IPS-20b (cell line): ENCODE measurements at regions not wholly inside any gene's neighbourhood (a gene's known extent, or its start where the extent isn't known, plus 50 kb on each side); places are given as distances from the start of the nearest gene placed in this dataset.

ENCODE experiments used
- H3K27ac ChIP-seq: one replicate; pipeline ENCODE4 v1.5.1; 2013; ENCODE audit warnings: low read length
- H3K27me3 ChIP-seq: 2 replicates; pipeline ENCODE4 v1.6.1; 2013; ENCODE audit warnings: mild to moderate bottlenecking, low read length, inconsistent platforms; ENCODE audit not compliant: insufficient read depth
- H3K36me3 ChIP-seq: 2 replicates; pipeline ENCODE4 v1.6.1; 2013; ENCODE audit warnings: low read depth, mild to moderate bottlenecking, inconsistent platforms, low read length, moderate library complexity; ENCODE audit not compliant: insufficient read depth
- H3K4me1 ChIP-seq: 2 replicates; pipeline ENCODE4 v1.6.1; 2013; ENCODE audit warnings: mild to moderate bottlenecking, control low read depth, inconsistent platforms, low read length, moderate library complexity; ENCODE audit not compliant: insufficient read depth
- H3K4me3 ChIP-seq: 2 replicates; pipeline ENCODE4 v1.5.1; 2013; ENCODE audit warnings: mild to moderate bottlenecking, low read length, inconsistent platforms
- H3K9ac ChIP-seq: 2 replicates; pipeline ENCODE4 v1.6.1; 2013; ENCODE audit warnings: low read depth, mild to moderate bottlenecking, inconsistent platforms, low read length, moderate library complexity
- H3K9me3 ChIP-seq: 2 replicates; pipeline ENCODE4 v1.6.1; 2013; ENCODE audit warnings: mild to moderate bottlenecking, low read depth, low read length, inconsistent platforms; ENCODE audit not compliant: insufficient read depth

DNA sequence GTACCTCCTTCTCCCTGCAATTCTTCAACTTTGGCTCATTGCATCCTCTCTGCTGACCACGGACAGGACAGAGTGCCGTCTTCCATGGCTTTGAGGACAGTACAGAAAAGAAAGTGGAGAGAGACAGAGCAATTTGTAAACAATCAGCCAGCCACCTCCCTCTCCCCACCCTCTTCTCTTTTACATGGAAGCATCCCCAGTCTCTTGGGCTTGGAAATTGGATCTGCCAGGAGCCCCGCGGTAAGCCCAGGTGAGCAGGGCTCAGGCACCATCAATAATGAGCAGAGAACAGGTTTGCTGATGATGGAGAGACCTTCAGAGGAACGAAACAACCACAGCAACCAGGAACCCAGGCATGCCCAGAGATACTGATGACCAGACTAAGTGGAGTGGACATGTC, 194.9 kb upstream of the TNRC6C start:
- Histone ChIP-seq H3K9ac (no peak overlapping the region), H3K27me3 (0 out of 2 replicates have a peak, but pooled peaks cover 7% of the 10 kb centered on the region), H3K4me1 (peaks cover 15% of the 10 kb centered on the region; the same call in 1 of the 2 replicates), H3K27ac (no peak overlapping the region), H3K36me3 (no peaks in the 10 kb centered on the region), H3K9me3 (no peaks in the 10 kb centered on the region), H3K4me3 (no peak overlapping the region)

- no peaks in the 10 kb centered on the region for H3K36me3 ChIP-seq
- peaks cover 18% of the 10 kb centered on the region; the same call in 1 of the 2 replicates for H3K27me3 ChIP-seq
- H3K27ac ChIP-seq: no peak overlapping the region
- H3K9me3 ChIP-seq: no peaks in the 10 kb centered on the region
- no peak overlapping the region for H3K4me3 ChIP-seq
- no peak overlapping the region for H3K9ac ChIP-seq
- H3K4me1 ChIP-seq: peaks cover 15% of the 10 kb centered on the region; the same call in 1 of the 2 replicates
Measured at GRCh38 chr17:77765292-77765691, 193.2 kb upstream of the TNRC6C start.

- Histone ChIP-seq H3K9me3 (no peaks in the 10 kb centered on the region), H3K4me1 (peaks cover 15% of the 10 kb centered on the region), H3K36me3 (no peaks in the 10 kb centered on the region), H3K27ac (no peak overlapping the region), H3K27me3 (peaks cover 24% of the 10 kb centered on the region; the same call in 1 of the 2 replicates), H3K4me3 (no peak overlapping the region), H3K9ac (no peak overlapping the region)
Measured at GRCh38 chr17:77767148-77767547, 191.4 kb upstream of the TNRC6C start.

- Histone ChIP-seq H3K9ac (no peak overlapping the region), H3K9me3 (no peaks in the 10 kb centered on the region), H3K4me1 (peaks cover 11% of the 10 kb centered on the region), H3K4me3 (no peak overlapping the region), H3K36me3 (no peaks in the 10 kb centered on the region), H3K27ac (no peak overlapping the region), H3K27me3 (peaks cover 32% of the 10 kb centered on the region)
Measured at GRCh38 chr17:77768248-77768852, 190.2 kb upstream of the TNRC6C start.

DNA sequence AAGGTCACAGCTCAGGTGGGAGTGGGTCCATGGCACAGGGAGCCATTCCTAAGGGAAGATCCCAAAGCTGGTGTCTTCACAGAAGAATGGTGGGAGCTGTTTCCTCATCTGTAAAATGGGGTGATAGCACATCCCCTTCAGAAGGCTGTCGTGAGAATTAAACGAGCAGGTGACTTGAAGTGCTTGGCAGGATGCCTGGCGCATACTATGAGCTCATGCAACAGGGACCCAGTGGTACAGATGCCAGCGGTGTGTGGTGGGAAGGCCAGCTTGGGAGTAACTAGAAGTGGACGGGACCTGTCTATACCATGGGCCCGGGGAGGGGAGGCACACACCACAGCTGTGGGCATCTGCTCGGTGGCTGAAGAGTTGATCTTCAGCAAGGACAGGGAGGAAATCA, 189.3 kb upstream of the TNRC6C start:
- Histone ChIP-seq H3K27ac (no peak overlapping the region), H3K27me3 (peaks cover 35% of the 10 kb centered on the region)

GRCh38 chr17:77769762-77770161, 188.7 kb upstream of the TNRC6C start:
- Histone ChIP-seq H3K27me3 (peaks cover 35% of the 10 kb centered on the region), H3K4me3 (no peak overlapping the region), H3K4me1 (peaks cover 6% of the 10 kb centered on the region), H3K27ac (no peak overlapping the region), H3K9me3 (no peaks in the 10 kb centered on the region), H3K9ac (no peak overlapping the region), H3K36me3 (no peaks in the 10 kb centered on the region)

More for the DNA sequence above, 189.3 kb upstream of the TNRC6C start:
- no peaks in the 10 kb centered on the region for H3K36me3 ChIP-seq
- no peak overlapping the region for H3K4me3 ChIP-seq
- no peaks in the 10 kb centered on the region for H3K9me3 ChIP-seq
- H3K4me1 ChIP-seq: peaks cover 6% of the 10 kb centered on the region
- no peak overlapping the region for H3K9ac ChIP-seq

- Histone ChIP-seq H3K36me3 (no peaks in the 10 kb centered on the region), H3K4me3 (no peak overlapping the region), H3K9me3 (no peaks in the 10 kb centered on the region), H3K9ac (no peak overlapping the region), H3K27me3 (peaks cover 35% of the 10 kb centered on the region), H3K4me1 (peaks cover 6% of the 10 kb centered on the region), H3K27ac (no peak overlapping the region)
Measured at GRCh38 chr17:77770331-77771105, 188.0 kb upstream of the TNRC6C start.

GRCh38 chr17:77771145-77771544, 187.4 kb upstream of the TNRC6C start:
- no peak overlapping the region for H3K9ac ChIP-seq
- no peaks in the 10 kb centered on the region for H3K36me3 ChIP-seq
- H3K27ac ChIP-seq: no peak overlapping the region

GRCh38 chr17:77771587-77771986, 186.9 kb upstream of the TNRC6C start:
- H3K4me3 ChIP-seq: no peak overlapping the region
- peaks cover 35% of the 10 kb centered on the region for H3K27me3 ChIP-seq
- no peaks in the 10 kb centered on the region for H3K36me3 ChIP-seq
- H3K9me3 ChIP-seq: no peaks in the 10 kb centered on the region
- no peak overlapping the region for H3K27ac ChIP-seq
- peaks cover 6% of the 10 kb centered on the region for H3K4me1 ChIP-seq
- H3K9ac ChIP-seq: no peak overlapping the region

More at GRCh38 chr17:77771145-77771544, 187.4 kb upstream of the TNRC6C start:
- H3K27me3 ChIP-seq: peaks cover 35% of the 10 kb centered on the region
- peaks cover 6% of the 10 kb centered on the region for H3K4me1 ChIP-seq
- H3K9me3 ChIP-seq: no peaks in the 10 kb centered on the region
- no peak overlapping the region for H3K4me3 ChIP-seq

DNA sequence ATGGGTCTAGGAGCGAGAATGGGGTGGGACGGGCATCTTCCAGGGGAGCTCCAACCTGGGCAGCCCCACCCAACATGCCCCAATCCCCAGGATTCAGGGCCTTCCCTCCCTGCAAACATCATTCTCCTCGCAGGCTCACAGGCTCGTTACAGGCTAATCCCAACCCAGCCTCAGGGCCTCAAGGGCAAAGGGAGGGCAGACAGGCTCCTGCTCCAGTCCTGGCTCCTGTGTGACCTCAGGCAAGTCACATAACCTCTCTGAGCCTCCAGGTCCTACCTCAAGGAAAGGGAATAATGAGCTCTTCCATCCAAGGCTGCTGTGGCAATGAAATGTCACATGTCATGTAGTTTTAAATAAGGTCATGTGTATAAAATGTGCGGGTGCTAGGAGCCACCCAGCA, 186.5 kb upstream of the TNRC6C start:
- H3K4me1 ChIP-seq: peaks cover 6% of the 10 kb centered on the region
- H3K27me3 ChIP-seq: peaks cover 35% of the 10 kb centered on the region
- H3K27ac ChIP-seq: no peak overlapping the region
- H3K9ac ChIP-seq: no peak overlapping the region
- H3K36me3 ChIP-seq: no peaks in the 10 kb centered on the region
- H3K9me3 ChIP-seq: no peaks in the 10 kb centered on the region
- no peak overlapping the region for H3K4me3 ChIP-seq

- H3K27ac ChIP-seq: no peak overlapping the region
- no peaks in the 10 kb centered on the region for H3K36me3 ChIP-seq
- no peaks in the 10 kb centered on the region for H3K9me3 ChIP-seq
- H3K9ac ChIP-seq: peak overlapping the region; percentile 43; the same call in 1 of the 2 replicates
- H3K27me3 ChIP-seq: peaks cover 35% of the 10 kb centered on the region
- H3K4me3 ChIP-seq: peak overlapping the region; percentile 26; the same call in 1 of the 2 replicates
- peaks cover 6% of the 10 kb centered on the region for H3K4me1 ChIP-seq
Measured at GRCh38 chr17:77772461-77772897, 186.0 kb upstream of the TNRC6C start.

GRCh38 chr17:77772899-77773358, 185.6 kb upstream of the TNRC6C start:
- Histone ChIP-seq H3K4me1 (peaks cover 6% of the 10 kb centered on the region), H3K27me3 (peaks cover 39% of the 10 kb centered on the region), H3K4me3 (peak overlapping the region; percentile 26; the same call in 1 of the 2 replicates), H3K9ac (peak overlapping the region; percentile 43; the same call in 1 of the 2 replicates), H3K9me3 (no peaks in the 10 kb centered on the region), H3K27ac (no peak overlapping the region), H3K36me3 (no peaks in the 10 kb centered on the region)
